HepG2 (cell line): ENCODE measurements at regions not wholly inside any gene's neighbourhood (a gene's known extent, or its start where the extent isn't known, plus 50 kb on each side); places are given as distances from the start of the nearest gene placed in this dataset.

Source experiments
- AKNA ChIP-seq: sonication (generic); formaldehyde crosslinking; IDR thresholded peaks from 2 replicates; pipeline ENCODE4 v1.4.0; 2020; ENCODE audit warnings: missing genetic modification reagents, borderline replicate concordance
- EZH2 ChIP-seq: conservative IDR thresholded peaks from 2 replicates; pipeline ENCODE4 v1.6.1; 2012; ENCODE audit warnings: mild to moderate bottlenecking, low read depth, low read length, moderate library complexity
- GATAD2A ChIP-seq: IDR thresholded peaks from 2 replicates; pipeline ENCODE4 v1.6.1; 2016
- MBD4 ChIP-seq: IDR thresholded peaks from 2 replicates; pipeline ENCODE4 v1.6.1; 2012; ENCODE audit warnings: low read length, inconsistent platforms, borderline replicate concordance
- SMC3 ChIP-seq: IDR thresholded peaks from 2 replicates; pipeline ENCODE4 v1.6.1; 2011; ENCODE audit warnings: low read length, improper control_type of control experiment
- ZNF274 ChIP-seq: sonication (generic); formaldehyde crosslinking; IDR thresholded peaks from 2 replicates; pipeline ENCODE4 v1.5.1; 2020; ENCODE audit warnings: mild to moderate bottlenecking, missing genetic modification reagents
- ZNF317 ChIP-seq: sonication (generic); formaldehyde crosslinking; IDR thresholded peaks from 2 replicates; pipeline ENCODE4 v1.5.0; 2020; ENCODE audit warnings: mild to moderate bottlenecking, missing genetic modification reagents
- ZNF768 ChIP-seq: sonication (generic); formaldehyde crosslinking; IDR thresholded peaks from 2 replicates; pipeline ENCODE4 v1.4.0; 2020; ENCODE audit warnings: missing genetic modification reagents
- ZNF878 ChIP-seq: sonication (generic); formaldehyde crosslinking; IDR thresholded peaks from 2 replicates; pipeline ENCODE4 v1.8.1; 2023; ENCODE audit warnings: mild to moderate bottlenecking, missing genetic modification reagents, moderate library complexity

GRCh38 chr3:79822076-79822475 is 54.3 kb upstream of the ROBO1 start:
- TF ChIP-seq GATAD2A (CRISPR knock-in tag): no peak
- no peak for TF ChIP-seq AKNA (CRISPR knock-in tag)
- no peak for TF ChIP-seq ZNF317 (CRISPR knock-in tag)
- no peak for TF ChIP-seq ZNF768 (CRISPR knock-in tag)
- no peak for TF ChIP-seq SMC3
- TF ChIP-seq ZNF878 (CRISPR knock-in tag): no peak
- no peak for TF ChIP-seq ZNF274 (CRISPR knock-in tag)
- TF ChIP-seq EZH2: no peak
- TF ChIP-seq MBD4: no peak
